ENCODE measurements at regions not wholly inside any gene's neighbourhood (a gene's known extent, or its start where the extent isn't known, plus 50 kb on each side); places are given as distances from the start of the nearest gene placed in this dataset.
"Not testable (repeated sequence)": the region's sequence is repeated elsewhere in the genome, so short reads cannot be mapped to it uniquely, and the experiment has no call there.

GRCh38 chr20:57813509-57814269, 103.9 kb upstream of the PMEPA1 start:
- no peak for DNase-seq
- Histone ChIP-seq H3K9ac (ENCODE audit: low read length) (no peak overlapping the region), H4K20me1 (ENCODE audit: insufficient read depth, low read depth, low read length) (no peaks in the 10 kb centered on the region; the same call in 1 of the 2 replicates), H3K27me3 (ENCODE audit: low read length) (no peaks in the 10 kb centered on the region), H3K4me2 (ENCODE audit: low read depth, low read length, poor library complexity, severe bottlenecking) (peak overlapping the region; percentile 36), H3K9me2 (replicated peaks; ENCODE audit: insufficient read depth, low read length) (no peaks in the 10 kb centered on the region), H3K4me1 (ENCODE audit: low read length) (peaks cover 18% of the 10 kb centered on the region), H3K9me3 (ENCODE audit: low read length) (no peaks in the 10 kb centered on the region), H3K36me3 (ENCODE audit: insufficient read depth, low read length) (no peaks in the 10 kb centered on the region), H3K79me2 (ENCODE audit: low read length) (no peaks in the 10 kb centered on the region), H3K27ac (ENCODE audit: low read length) (peak overlapping the region; percentile 43; the same call in 1 of the 2 replicates), H2AFZ (ENCODE audit: low read length) (no peak overlapping the region), H3K4me3 (ENCODE audit: low read length) (no peak overlapping the region; the same call in 1 of the 2 replicates)

DNA sequence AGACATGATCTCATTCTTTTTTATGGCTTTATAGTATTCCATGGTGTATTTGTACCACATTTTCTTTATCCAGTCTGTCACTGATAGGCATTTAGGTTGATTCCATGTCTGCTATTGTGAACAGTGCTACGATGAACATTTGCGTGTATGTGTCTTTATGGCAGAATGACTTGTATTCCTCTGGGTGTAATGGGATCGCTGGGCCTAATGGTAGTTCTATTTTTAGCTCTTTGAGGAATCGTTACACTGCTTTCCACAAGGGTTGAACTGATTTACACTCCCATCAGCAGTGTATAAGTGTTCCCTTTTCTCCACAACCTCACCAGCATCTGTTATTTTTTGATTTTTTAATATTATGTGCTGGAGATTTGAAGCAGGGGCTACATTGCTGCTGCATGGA, 102.8 kb upstream of the PMEPA1 start:
- H3K4me3 ChIP-seq (ENCODE audit: low read length); H3K36me3 ChIP-seq (ENCODE audit: insufficient read depth, low read length); DNase-seq; H4K20me1 ChIP-seq (ENCODE audit: insufficient read depth, low read depth, low read length); H3K79me2 ChIP-seq (ENCODE audit: low read length); H3K27ac ChIP-seq (ENCODE audit: low read length); H3K9me3 ChIP-seq (ENCODE audit: low read length); H3K27me3 ChIP-seq (ENCODE audit: low read length); H3K9me2 ChIP-seq (replicated peaks; ENCODE audit: insufficient read depth, low read length); H2AFZ ChIP-seq (ENCODE audit: low read length); H3K9ac ChIP-seq (ENCODE audit: low read length): not testable (repeated sequence)
- Histone ChIP-seq H3K4me1 (ENCODE audit: low read length) (peaks cover 18% of the 10 kb centered on the region), H3K4me2 (ENCODE audit: low read depth, low read length, poor library complexity, severe bottlenecking) (peak overlapping the region; percentile 36)

DNA sequence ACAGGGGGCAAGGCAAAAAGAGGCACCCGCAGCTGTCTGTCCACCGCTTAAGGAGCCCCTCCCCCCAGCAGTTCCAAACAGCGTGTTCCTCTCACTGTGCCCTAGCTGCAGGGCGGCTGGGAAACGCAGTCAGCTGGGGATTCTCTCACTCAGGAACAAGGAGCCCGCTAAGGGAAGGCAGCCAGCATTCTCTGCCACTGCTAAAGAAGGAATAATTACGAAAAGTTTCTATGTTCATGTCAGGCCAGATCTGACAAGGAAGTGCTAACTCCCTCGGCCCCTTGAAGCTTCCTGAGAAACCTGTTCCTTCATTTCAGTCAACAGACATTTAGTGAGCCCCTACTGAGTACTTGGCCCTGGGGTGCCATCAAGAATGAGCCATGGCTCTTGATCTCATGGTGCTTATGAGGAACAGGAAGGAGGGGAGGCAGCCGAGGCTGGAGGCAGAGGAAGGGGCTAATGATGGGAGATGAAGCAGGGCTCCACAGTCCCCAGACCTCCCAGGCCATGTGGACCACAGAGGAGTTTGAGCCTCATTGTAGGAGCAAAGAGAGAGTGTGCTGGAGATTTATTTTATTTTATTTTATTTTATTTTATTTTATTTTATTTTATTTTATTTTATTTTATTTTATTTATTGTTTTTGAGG, 101.7 kb upstream of the PMEPA1 start:
- H2AFZ ChIP-seq (ENCODE audit: low read length): no peak overlapping the region
- no peaks in the 10 kb centered on the region for H3K9me2 ChIP-seq (replicated peaks; ENCODE audit: insufficient read depth, low read length)
- H3K27ac ChIP-seq (ENCODE audit: low read length): no peak overlapping the region
- H3K4me1 ChIP-seq (ENCODE audit: low read length): peaks cover 18% of the 10 kb centered on the region
- no peak overlapping the region for H3K9ac ChIP-seq (ENCODE audit: low read length)
- no peak for DNase-seq
- H3K4me3 ChIP-seq (ENCODE audit: low read length): no peak overlapping the region
- no peak overlapping the region for H3K4me2 ChIP-seq (ENCODE audit: low read depth, low read length, poor library complexity, severe bottlenecking)
- no peaks in the 10 kb centered on the region; the same call in 1 of the 2 replicates for H4K20me1 ChIP-seq (ENCODE audit: insufficient read depth, low read depth, low read length)
- no peaks in the 10 kb centered on the region for H3K79me2 ChIP-seq (ENCODE audit: low read length)
- no peaks in the 10 kb centered on the region for H3K27me3 ChIP-seq (ENCODE audit: low read length)
- no peaks in the 10 kb centered on the region for H3K9me3 ChIP-seq (ENCODE audit: low read length)
- no peaks in the 10 kb centered on the region for H3K36me3 ChIP-seq (ENCODE audit: insufficient read depth, low read length)

GRCh38 chr20:57810511-57811373, 100.9 kb upstream of the PMEPA1 start:
- Histone ChIP-seq H3K4me1 (ENCODE audit: low read length) (peaks cover 18% of the 10 kb centered on the region), H3K4me2 (ENCODE audit: low read depth, low read length, poor library complexity, severe bottlenecking) (no peak overlapping the region), H3K79me2 (ENCODE audit: low read length) (no peaks in the 10 kb centered on the region)

GRCh38 chr20:57809661-57810172, 99.9 kb upstream of the PMEPA1 start:
- peaks cover 18% of the 10 kb centered on the region for H3K4me1 ChIP-seq (ENCODE audit: low read length)
- H2AFZ ChIP-seq (ENCODE audit: low read length): no peak overlapping the region
- H3K4me2 ChIP-seq (ENCODE audit: low read depth, low read length, poor library complexity, severe bottlenecking): no peak overlapping the region
- no peak for DNase-seq
- no peaks in the 10 kb centered on the region for H3K9me3 ChIP-seq (ENCODE audit: low read length)
- H3K9me2 ChIP-seq (replicated peaks; ENCODE audit: insufficient read depth, low read length): no peaks in the 10 kb centered on the region
- H3K36me3 ChIP-seq (ENCODE audit: insufficient read depth, low read length): no peaks in the 10 kb centered on the region
- H3K9ac ChIP-seq (ENCODE audit: low read length): no peak overlapping the region
- no peaks in the 10 kb centered on the region for H3K27me3 ChIP-seq (ENCODE audit: low read length)
- H3K27ac ChIP-seq (ENCODE audit: low read length): no peak overlapping the region
- H4K20me1 ChIP-seq (ENCODE audit: insufficient read depth, low read depth, low read length): no peaks in the 10 kb centered on the region; the same call in 1 of the 2 replicates
- H3K4me3 ChIP-seq (ENCODE audit: low read length): no peak overlapping the region
- H3K79me2 ChIP-seq (ENCODE audit: low read length): no peaks in the 10 kb centered on the region

More at GRCh38 chr20:57810511-57811373, 100.9 kb upstream of the PMEPA1 start:
- Histone ChIP-seq H3K27me3 (ENCODE audit: low read length) (no peaks in the 10 kb centered on the region), H4K20me1 (ENCODE audit: insufficient read depth, low read depth, low read length) (no peaks in the 10 kb centered on the region; the same call in 1 of the 2 replicates), H3K9me2 (replicated peaks; ENCODE audit: insufficient read depth, low read length) (no peaks in the 10 kb centered on the region), H3K9ac (ENCODE audit: low read length) (no peak overlapping the region), H2AFZ (ENCODE audit: low read length) (no peak overlapping the region), H3K9me3 (ENCODE audit: low read length) (no peaks in the 10 kb centered on the region), H3K27ac (ENCODE audit: low read length) (no peak overlapping the region), H3K36me3 (ENCODE audit: insufficient read depth, low read length) (no peaks in the 10 kb centered on the region), H3K4me3 (ENCODE audit: low read length) (no peak overlapping the region)
- DNase-seq: no peak

- H3K4me1 ChIP-seq (ENCODE audit: low read length): peaks cover 15% of the 10 kb centered on the region
- H2AFZ ChIP-seq (ENCODE audit: low read length): no peak overlapping the region
- no peaks in the 10 kb centered on the region for H3K36me3 ChIP-seq (ENCODE audit: insufficient read depth, low read length)
- H3K4me3 ChIP-seq (ENCODE audit: low read length): no peak overlapping the region
- no peak overlapping the region for H3K9ac ChIP-seq (ENCODE audit: low read length)
- no peaks in the 10 kb centered on the region for H3K27me3 ChIP-seq (ENCODE audit: low read length)
- H3K9me2 ChIP-seq (replicated peaks; ENCODE audit: insufficient read depth, low read length): no peaks in the 10 kb centered on the region
- H3K4me2 ChIP-seq (ENCODE audit: low read depth, low read length, poor library complexity, severe bottlenecking): no peak overlapping the region
- no peaks in the 10 kb centered on the region for H3K9me3 ChIP-seq (ENCODE audit: low read length)
- no peaks in the 10 kb centered on the region; the same call in 1 of the 2 replicates for H4K20me1 ChIP-seq (ENCODE audit: insufficient read depth, low read depth, low read length)
- no peaks in the 10 kb centered on the region for H3K79me2 ChIP-seq (ENCODE audit: low read length)
- no peak for DNase-seq
- no peak overlapping the region for H3K27ac ChIP-seq (ENCODE audit: low read length)
Observed at GRCh38 chr20:57809149-57809548, 99.3 kb upstream of the PMEPA1 start.

DNA sequence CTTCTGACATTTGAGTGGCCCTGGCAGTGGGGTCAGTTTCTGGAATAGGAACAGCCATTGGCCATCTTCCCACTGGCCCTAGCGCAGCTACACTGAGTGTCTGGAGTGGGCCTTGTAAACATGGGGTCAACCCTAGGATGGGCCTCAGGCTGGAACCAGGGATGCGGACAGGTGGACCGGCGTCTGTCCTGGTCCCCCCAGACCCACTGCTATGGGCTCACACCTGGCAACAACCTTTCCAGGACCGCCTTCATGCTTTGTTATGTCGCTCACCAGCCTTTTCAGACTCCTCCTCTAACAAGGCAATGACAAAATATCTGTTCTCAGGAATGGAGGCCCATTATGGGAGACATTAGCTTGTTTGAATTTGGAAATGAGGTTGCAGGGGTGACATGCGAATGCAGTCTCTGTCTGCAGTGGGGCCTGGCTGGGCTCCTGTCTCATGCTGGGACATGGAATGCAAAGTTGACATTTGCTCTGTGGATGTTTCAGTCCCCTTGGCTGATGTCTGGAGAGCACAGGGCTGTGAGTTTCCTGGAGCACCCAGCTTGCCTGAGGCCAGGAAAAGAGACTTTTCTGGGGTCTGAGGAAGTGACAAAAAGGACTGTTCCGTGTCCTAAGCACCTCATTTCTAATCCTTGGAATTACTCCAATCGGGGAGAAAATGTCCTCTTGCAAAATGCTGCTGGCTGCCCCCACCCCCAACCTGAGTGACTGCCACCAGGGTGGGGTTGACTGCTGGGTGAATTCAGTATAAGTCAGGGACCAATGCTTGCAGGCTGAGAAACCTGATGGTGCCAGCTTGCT, 98.7 kb upstream of the PMEPA1 start:
- Histone ChIP-seq H3K4me2 (ENCODE audit: low read depth, low read length, poor library complexity, severe bottlenecking) (no peak overlapping the region), H3K4me3 (ENCODE audit: low read length) (no peak overlapping the region), H3K36me3 (ENCODE audit: insufficient read depth, low read length) (no peaks in the 10 kb centered on the region), H3K4me1 (ENCODE audit: low read length) (peaks cover 8% of the 10 kb centered on the region), H2AFZ (ENCODE audit: low read length) (no peak overlapping the region), H3K79me2 (ENCODE audit: low read length) (no peaks in the 10 kb centered on the region), H4K20me1 (ENCODE audit: insufficient read depth, low read depth, low read length) (no peaks in the 10 kb centered on the region; the same call in 1 of the 2 replicates), H3K9ac (ENCODE audit: low read length) (no peak overlapping the region), H3K9me2 (replicated peaks; ENCODE audit: insufficient read depth, low read length) (no peaks in the 10 kb centered on the region), H3K27ac (ENCODE audit: low read length) (no peak overlapping the region), H3K27me3 (ENCODE audit: low read length) (no peaks in the 10 kb centered on the region), H3K9me3 (ENCODE audit: low read length) (no peaks in the 10 kb centered on the region)
- DNase-seq: no peak

Measured in Karpas-422 (cell line).